ENCODE measurements at regions not wholly inside any gene's neighbourhood (a gene's known extent, or its start where the extent isn't known, plus 50 kb on each side); places are given as distances from the start of the nearest gene placed in this dataset.

GRCh38 chr10:44853796-44854195, 57.3 kb upstream of the TMEM72 start:
- TF ChIP-seq CTCF (IDR thresholded peaks at IDR 0.05) (no peak), EZH2 (IDR thresholded peaks at IDR 0.05) (no peak), EZH2phosphoT487 (IDR thresholded peaks at IDR 0.05) (no peak)
